ENCODE measurements at regions not wholly inside any gene's neighbourhood (a gene's known extent, or its start where the extent isn't known, plus 50 kb on each side); places are given as distances from the start of the nearest gene placed in this dataset.
A peak's percentile ranks its signal among the peaks of the same experiment; 100 is the strongest.

GRCh38 chr4:96263291-96263690 lies 423.4 kb downstream of the PDHA2 start:
- DNase-seq (ENCODE audit: low read depth): no peak
- H3K4me3 ChIP-seq (ENCODE audit: low read depth, low read length): no peak overlapping the region

- no peak for DNase-seq (ENCODE audit: low read depth)
- no peak overlapping the region for H3K4me3 ChIP-seq (ENCODE audit: low read depth, low read length)
Measured at GRCh38 chr4:96264941-96265463, 425.1 kb downstream of the PDHA2 start.

DNA sequence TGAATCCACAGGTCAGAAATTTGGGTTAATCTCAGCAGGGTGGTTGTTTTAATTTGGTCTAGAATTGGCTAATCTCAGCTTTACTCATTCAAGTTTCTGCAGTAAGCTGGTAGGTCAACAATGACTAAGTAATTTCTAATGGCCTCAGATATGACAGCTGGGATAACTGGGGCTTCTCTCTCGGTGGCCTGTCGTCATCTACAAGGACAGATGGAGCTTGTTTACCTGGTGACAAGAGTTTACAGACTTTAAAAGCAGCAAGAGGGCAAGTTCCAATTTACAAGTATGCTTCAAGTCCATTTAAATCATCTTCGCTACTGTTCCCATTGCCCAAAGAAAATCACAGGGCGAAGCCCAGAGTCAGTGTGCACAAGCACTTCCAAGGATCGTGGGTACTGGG lies 453.9 kb downstream of the PDHA2 start:
- no peak for DNase-seq (ENCODE audit: low read depth)
- H3K4me3 ChIP-seq (ENCODE audit: low read depth, low read length): no peak overlapping the region

DNA sequence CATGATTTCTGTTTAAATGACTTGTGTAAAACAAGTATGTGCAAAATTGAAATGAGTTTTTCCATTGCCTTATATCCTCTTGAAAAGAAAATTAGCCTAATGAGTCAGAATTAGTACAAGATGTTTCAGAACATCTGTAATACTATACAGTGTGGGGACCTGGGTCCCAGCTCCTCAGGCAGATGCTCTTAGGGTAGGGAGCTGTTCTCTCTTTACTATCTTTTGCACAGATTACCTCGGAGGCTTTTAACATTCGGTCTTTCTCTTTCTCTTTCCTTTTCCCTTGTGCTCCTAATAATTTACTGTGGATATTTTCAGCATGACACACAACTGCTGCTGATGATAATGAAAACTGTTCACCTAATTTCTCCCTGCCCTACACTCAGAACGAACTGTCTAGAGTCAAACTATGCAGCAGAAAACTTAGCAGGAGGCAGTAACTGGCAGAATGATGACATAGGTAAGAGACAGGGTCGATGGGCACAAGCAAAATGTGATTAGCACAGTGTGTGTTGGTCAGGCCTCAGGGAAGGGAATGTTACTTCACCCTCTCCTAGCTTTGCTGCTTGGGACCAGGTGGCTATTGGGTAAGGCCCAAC lies 455.3 kb downstream of the PDHA2 start:
- no peak overlapping the region for H3K4me3 ChIP-seq (ENCODE audit: low read depth, low read length)
- no peak for DNase-seq (ENCODE audit: low read depth)

DNA sequence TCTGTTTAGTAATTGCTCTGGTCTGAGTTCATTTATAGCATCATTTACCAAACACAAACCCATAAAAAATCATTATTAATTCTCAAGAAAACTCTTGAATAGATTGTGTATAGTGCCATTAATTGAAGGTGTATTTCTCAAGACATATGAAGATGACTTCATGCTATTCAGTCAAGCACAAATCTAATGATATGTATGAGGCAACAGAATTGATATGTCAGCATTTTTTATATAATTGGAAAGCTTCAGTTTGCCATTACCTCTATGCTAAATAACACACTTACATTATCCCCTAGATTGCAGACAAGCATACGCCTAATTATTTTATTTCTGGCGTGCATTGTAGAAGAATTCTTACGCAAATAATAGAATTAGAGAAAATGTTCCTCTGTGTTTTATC lies 461.8 kb downstream of the PDHA2 start:
- no peak for DNase-seq (ENCODE audit: low read depth)
- H3K4me3 ChIP-seq (ENCODE audit: low read depth, low read length): no peak overlapping the region

DNA sequence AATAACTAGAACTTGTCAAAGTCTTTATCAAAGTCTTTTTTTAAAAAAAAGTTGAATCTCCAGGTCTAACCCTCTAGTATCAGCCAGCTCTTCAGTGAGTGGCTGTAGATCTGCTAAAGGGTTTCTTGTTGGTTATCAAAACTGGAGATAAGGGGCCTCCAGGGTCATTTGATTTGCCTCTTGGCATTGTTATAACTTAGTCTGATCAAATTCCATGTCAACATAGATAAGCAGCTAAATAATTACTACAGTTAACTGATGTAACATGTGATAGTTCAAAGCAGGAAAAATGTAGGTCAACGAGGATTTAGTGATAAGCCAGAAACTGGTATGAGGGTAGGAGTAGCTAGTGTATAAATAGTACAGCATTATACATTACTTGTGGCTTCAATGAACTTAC lies 465.1 kb downstream of the PDHA2 start:
- no peak for DNase-seq (ENCODE audit: low read depth)
- H3K4me3 ChIP-seq (ENCODE audit: low read depth, low read length): no peak overlapping the region

DNA sequence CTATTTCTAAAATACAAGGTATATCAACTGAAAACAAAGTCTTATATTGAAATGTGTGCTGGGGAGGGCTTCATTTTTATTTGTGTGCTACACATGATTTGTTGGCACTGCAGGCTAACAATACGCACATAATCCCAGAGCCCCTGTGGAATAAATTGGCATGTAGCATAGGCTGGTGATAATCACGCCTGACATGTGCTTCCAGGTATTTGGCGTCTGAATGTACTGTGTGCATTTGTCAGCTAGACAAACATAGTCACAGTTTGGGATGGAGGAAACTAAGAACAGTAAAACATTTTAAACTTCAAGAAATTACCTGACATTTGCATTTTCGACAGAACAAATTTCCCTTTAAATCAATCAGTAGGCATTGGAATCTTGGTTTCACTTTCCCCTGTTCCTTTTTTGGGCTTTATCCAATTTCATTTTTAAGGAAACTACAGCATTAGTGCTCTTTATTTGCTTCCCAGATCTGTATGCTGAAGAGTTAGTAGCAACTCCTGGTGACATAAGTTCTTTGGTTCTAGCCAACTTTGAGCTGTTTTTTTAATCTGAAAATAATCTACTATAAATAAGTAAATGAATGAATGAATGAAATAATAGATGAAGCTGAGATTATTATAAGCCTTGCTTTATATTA lies 472.3 kb downstream of the PDHA2 start:
- H3K4me3 ChIP-seq (ENCODE audit: low read depth, low read length): no peak overlapping the region
- DNase-seq (ENCODE audit: low read depth): no peak

- H3K4me3 ChIP-seq (ENCODE audit: low read depth, low read length): no peak overlapping the region
Measured at GRCh38 chr4:96315815-96316214, 475.9 kb downstream of the PDHA2 start.

GRCh38 chr4:96316776-96317175 lies 476.9 kb downstream of the PDHA2 start:
- DNase-seq (ENCODE audit: low read depth): no peak
- H3K4me3 ChIP-seq (ENCODE audit: low read depth, low read length): no peak overlapping the region

More at GRCh38 chr4:96315815-96316214, 475.9 kb downstream of the PDHA2 start:
- DNase-seq (ENCODE audit: low read depth): peak; percentile 21

- no peak for DNase-seq (ENCODE audit: low read depth)
- no peak overlapping the region for H3K4me3 ChIP-seq (ENCODE audit: low read depth, low read length)
Measured at GRCh38 chr4:96317891-96318290, 478.0 kb downstream of the PDHA2 start.

- DNase-seq (ENCODE audit: low read depth): no peak
- H3K4me3 ChIP-seq (ENCODE audit: low read depth, low read length): no peak overlapping the region
Measured at GRCh38 chr4:96326846-96327245, 487.0 kb downstream of the PDHA2 start.

DNA sequence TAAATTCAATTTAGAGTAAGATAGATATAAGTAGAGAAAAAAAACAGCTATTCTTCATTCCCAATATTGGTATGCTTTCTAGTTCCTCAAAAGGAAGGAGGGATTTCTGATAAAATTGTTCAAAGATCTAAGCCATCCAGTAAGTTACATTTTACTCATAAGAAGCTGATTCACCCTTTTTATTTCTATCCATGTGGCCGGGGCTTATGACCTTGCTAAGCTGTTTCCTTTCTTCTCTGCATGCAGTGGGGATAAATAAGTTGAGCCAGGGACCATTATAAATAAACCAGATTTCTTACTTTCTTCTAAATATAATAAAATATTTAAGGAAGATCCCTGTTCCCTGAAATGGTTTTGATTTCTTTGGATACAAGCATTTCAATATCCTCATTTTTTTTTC lies 502.3 kb downstream of the PDHA2 start:
- H3K4me3 ChIP-seq (ENCODE audit: low read depth, low read length): no peak overlapping the region
- DNase-seq (ENCODE audit: low read depth): no peak

GRCh38 chr4:96342790-96343455 lies 503.0 kb downstream of the PDHA2 start:
- no peak overlapping the region for H3K4me3 ChIP-seq (ENCODE audit: low read depth, low read length)
- no peak for DNase-seq (ENCODE audit: low read depth)

DNA sequence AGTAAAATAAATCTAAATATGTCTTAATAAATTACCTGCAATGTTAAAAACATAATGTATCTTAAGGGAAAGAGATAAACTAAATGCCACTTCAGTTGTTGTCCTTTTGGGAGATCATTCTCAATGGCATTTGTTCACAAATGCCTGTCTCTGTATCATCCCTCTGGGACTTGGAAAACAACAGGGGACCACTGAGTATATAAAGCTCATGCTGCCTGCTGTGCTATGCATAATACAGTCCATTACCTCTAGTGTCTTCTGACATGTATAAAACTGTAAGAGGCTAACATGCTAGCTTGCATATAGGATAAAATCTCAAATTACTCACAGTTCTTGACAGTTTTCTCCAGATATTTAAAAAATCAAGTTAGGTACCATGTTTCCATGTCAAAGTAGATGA lies 503.9 kb downstream of the PDHA2 start:
- no peak for DNase-seq (ENCODE audit: low read depth)
- H3K4me3 ChIP-seq (ENCODE audit: low read depth, low read length): no peak overlapping the region

DNA sequence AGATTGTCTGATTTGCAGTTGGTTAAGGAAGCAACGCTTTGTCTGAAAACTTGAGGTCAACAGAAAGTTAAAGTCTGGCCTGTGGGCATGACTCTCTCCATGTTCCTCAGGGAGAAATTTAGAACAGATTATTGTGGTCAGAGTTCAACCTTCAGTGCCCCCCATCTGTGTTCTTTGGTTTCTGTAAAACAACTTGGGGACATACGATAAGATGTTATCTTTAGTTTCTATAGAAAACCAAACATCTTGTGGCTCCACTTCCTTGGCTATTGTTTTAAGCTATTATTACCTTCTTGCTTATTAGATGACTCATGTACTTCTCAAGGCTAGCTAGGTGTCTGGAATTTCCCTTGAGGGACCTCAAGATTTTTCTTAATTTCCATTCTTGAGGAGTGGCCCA lies 507.7 kb downstream of the PDHA2 start:
- DNase-seq (ENCODE audit: low read depth): no peak

DNA sequence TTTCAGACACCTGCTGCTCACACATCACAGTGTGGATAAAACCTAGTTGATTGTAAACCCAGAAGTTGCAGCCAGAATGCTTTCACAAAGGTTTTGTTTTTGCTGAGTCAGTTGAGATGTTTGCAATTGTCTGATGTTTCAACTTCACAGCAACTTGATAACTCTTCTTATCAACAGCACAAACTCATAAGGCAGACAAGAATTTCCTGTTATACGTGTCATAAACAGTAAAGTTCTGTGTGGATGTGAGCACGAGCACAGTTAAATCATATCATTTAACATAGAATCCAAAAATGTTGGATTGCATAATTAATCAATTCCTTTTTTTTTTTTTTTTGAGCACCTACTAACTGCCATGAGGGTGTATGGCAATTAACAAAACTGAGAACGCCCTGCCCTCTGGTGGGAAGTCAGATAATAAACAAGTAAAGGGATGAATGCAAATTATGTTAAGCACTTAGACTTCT lies 512.2 kb downstream of the PDHA2 start:
- DNase-seq (ENCODE audit: low read depth): no peak
- no peak overlapping the region for H3K4me3 ChIP-seq (ENCODE audit: low read depth, low read length)

More for the DNA sequence above, 507.7 kb downstream of the PDHA2 start:
- no peak overlapping the region for H3K4me3 ChIP-seq (ENCODE audit: low read depth, low read length)

GRCh38 chr4:96354036-96354712 lies 514.3 kb downstream of the PDHA2 start:
- no peak overlapping the region for H3K4me3 ChIP-seq (ENCODE audit: low read depth, low read length)
- no peak for DNase-seq (ENCODE audit: low read depth)

DNA sequence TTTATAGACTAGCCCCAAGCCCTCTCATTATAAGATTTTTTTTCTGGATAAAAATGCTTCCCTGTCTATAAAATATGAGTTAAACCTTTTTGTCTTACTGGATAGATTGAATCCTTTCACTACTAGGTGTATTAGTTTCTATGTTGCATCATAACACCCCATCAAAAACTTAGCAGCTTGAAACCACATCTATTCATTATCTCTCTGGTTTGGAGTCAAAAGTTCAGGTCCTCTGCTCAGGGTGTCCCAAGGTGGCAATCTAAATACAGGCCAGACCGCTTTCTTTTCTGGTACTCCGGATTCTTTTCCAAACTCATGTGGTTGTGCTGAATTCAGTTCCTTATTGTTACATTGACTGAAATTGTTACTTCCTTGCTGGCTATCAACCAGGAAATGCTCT lies 515.5 kb downstream of the PDHA2 start:
- DNase-seq (ENCODE audit: low read depth): no peak
- H3K4me3 ChIP-seq (ENCODE audit: low read depth, low read length): no peak overlapping the region

DNA sequence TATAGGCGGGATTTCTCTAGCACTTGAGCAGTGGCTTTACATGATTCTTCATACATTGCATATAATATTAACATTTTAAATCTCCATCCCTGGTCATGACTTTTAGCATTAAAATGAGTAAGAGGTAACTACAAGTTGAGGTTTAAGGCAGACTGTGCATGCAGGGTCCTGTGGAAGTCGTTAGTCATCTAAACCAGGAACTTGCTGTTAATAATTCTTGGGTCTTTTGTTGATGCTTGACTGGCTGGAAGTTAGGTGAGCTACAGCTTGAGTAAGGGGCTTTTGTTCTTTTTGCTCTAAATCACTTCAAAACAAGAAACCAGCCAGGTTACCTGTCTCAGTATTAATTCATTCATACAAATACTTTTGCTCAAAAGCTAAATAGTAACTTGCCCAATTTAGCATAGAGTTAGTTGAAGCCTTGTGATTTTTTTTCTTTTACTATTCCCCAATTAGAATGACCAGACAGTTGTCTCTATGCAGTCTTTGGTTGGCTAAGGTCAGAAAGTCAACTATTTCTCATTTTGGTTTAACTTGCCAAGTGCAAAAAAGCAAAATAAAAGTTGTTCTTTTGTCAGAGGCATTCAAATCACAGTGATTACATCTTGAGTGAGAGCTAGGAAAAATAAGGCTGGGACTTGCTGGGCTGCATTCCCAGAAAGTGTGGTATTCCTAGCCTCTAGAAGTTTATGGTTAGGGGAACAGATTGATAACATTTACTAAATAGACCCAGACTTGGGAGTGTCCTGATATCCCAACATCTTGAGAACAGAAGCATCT lies 516.9 kb downstream of the PDHA2 start:
- DNase-seq (ENCODE audit: low read depth): no peak

More for the DNA sequence above, 516.9 kb downstream of the PDHA2 start:
- no peak overlapping the region for H3K4me3 ChIP-seq (ENCODE audit: low read depth, low read length)

All from skeletal muscle cell (primary cell).